GM18502 (cell line): ENCODE measurements at regions not wholly inside any gene's neighbourhood (a gene's known extent, or its start where the extent isn't known, plus 50 kb on each side); places are given as distances from the start of the nearest gene placed in this dataset.

Source experiments
- ATAC-seq: cut with Tn5 transposase; IDR thresholded peaks from one replicate; pipeline ENCODE4 v1.9.1; 2021; ENCODE audit warnings: mild to moderate bottlenecking; ENCODE audit not compliant: unreplicated experiment, poor library complexity

DNA sequence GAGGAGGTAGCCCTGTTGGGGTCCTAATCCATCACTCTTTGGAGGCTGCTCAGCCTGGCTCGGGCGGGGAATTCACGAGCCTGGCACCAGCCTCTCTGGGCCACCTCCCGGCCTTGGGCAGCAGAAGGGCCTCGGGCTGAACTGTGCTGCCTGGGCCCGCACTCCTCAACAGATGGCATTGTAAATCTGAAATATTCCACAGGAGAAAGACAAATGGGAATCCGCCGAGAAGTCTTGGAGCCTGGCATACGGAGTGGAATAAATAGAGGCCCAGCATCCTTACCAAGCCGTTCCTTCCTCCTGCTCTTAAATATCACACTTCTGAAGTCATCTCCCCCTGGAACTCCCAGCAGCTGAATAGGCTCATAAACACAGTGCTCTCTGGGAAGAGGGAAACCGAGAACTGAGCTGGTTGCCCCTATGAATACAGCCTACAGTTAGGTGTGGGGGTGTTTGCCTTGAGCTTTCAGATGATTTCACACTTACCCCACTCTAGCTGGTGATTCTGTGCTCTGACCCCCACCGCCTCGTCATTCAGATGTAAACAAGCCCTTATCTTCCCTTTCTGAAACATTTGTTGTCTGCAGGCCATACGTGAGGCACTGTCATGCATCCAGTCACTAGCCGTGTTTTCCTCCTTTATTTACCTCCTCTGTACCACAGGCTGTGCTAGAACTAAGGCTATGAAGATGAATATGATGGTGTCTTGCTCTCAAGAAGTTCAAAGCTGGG, 455.0 kb upstream of the CLINT1 start:
- no peak for ATAC-seq

- no peak for ATAC-seq
These were observed 454.2 kb upstream of the CLINT1 start for GRCh38 chr5:158313027-158313732.

GRCh38 chr5:158309088-158309807, 450.3 kb upstream of the CLINT1 start:
- no peak for ATAC-seq

- ATAC-seq = no peak
These were observed 449.6 kb upstream of the CLINT1 start for GRCh38 chr5:158308429-158309025.

DNA sequence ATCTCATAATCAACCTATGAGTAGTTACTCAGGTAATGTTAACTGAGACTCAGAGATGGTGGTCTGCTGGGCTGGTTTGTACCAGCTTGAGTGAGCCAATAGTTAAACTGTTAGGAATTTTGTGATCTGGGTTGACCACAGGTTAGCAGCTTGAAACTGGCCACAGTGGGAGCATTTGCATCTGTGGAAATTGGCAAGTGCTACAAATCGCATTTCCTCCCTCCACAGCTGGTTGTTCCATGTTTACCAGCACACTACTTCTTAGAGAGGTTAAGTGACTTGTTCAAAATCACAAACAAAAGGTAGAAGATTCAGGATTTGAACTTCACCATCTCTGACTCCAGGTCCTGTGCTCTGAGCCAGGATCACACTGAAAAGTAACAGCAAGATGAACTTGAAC, 446.9 kb upstream of the CLINT1 start:
- ATAC-seq = no peak

- ATAC-seq = no peak
These were observed 445.7 kb upstream of the CLINT1 start for GRCh38 chr5:158304607-158305006.

- ATAC-seq = no peak
These were observed 444.9 kb upstream of the CLINT1 start for GRCh38 chr5:158303883-158304282.

- ATAC-seq = no peak
These were observed 444.3 kb upstream of the CLINT1 start for GRCh38 chr5:158303275-158303674.

- no peak for ATAC-seq
These were observed 443.1 kb upstream of the CLINT1 start for GRCh38 chr5:158302029-158302428.

GRCh38 chr5:158301186-158301585, 442.2 kb upstream of the CLINT1 start:
- no peak for ATAC-seq

GRCh38 chr5:158300256-158300655, 441.3 kb upstream of the CLINT1 start:
- no peak for ATAC-seq

- no peak for ATAC-seq
These were observed 438.1 kb upstream of the CLINT1 start for GRCh38 chr5:158297002-158297527.

GRCh38 chr5:158294701-158295100, 435.8 kb upstream of the CLINT1 start:
- no peak for ATAC-seq

DNA sequence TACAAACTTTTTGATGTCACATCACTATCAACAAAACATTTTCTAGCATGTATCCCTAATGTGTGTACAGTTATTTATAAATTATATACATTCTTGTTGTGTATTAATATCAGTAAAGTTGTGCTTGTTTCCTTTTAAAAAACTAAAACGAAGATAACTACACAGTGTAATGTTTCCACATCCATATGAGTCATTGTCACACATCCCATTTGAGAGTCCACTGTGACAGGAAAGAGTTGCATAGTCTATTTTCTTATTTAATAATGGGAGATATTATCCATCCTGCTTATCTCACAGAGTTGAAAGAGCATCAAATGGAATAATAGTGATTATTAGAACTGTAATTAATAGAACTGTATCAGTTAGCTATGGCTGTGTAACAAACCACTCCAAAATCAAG, 434.0 kb upstream of the CLINT1 start:
- no peak for ATAC-seq

GRCh38 chr5:158289967-158290366, 431.0 kb upstream of the CLINT1 start:
- no peak for ATAC-seq

GRCh38 chr5:158288272-158288657, 429.3 kb upstream of the CLINT1 start:
- ATAC-seq = no peak

DNA sequence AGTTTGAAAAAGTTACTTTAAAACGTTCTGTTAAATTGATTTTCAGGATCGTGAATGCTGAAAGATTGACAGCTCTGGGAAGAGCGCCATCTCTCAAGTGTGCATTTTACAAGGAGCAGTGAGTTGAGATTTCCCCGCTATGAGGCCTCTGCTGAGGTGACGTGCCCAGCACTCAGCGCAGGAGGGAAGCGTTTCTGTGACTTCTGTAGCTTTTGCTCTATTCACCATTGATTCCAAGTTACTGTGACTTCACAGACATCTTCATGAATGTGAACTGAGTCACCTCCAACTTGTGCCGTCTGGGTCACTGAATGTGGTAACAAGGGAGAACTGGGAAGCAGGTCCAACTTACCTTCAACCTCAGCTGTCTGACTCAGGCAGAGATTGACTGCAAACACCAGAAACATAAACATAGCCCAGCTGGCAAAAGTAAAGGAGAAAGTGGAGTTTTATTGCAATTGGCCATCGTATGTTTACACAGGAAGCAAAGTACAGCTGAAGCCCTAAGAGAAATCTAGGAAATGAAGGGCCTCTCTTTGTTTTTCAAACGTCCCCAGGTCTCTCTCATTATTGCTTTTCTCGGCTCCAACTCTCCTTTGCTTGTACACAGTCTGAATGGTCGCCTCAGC, 428.8 kb upstream of the CLINT1 start:
- no peak for ATAC-seq

- ATAC-seq = no peak
These were observed 427.9 kb upstream of the CLINT1 start for GRCh38 chr5:158286827-158287226.

DNA sequence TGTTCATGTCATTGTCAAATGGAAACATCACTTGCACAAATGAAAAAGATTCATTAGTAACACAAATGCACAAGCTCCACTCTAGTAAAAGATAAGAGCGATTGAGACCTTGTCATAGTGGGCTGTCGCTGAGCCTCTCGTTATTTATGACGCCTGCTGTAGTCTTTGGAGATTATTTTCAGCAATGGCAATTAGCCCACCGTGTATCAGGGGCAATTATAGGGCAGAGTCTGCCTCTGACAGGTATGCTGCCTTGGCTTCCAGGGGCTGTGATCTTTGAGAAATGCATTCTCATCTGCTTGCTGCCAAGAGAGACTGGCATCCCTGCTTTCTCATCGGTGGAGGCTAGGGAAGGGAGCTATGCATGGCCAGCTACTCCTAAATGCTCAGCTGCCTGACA, 426.8 kb upstream of the CLINT1 start:
- no peak for ATAC-seq

DNA sequence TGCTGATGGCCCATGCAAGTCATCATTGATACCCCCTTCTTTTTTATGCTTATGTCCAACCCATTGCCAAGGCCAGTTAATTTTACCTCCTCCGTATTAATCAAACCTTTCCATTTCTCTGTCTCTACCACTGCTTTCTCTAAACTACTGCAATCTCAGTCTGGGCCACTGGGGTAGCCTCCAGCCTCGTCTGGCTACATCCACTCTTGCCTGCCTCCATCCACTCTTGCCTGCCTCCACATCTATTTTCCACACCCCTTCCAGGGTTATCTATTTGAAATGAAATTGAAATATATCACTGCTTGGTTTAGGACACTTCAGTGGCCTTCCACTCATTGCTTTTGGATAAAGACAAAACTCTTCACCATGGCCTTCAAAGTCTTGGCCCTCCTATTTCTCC, 425.3 kb upstream of the CLINT1 start:
- no peak for ATAC-seq
